ENCODE measurements at regions not wholly inside any gene's neighbourhood (a gene's known extent, or its start where the extent isn't known, plus 50 kb on each side); places are given as distances from the start of the nearest gene placed in this dataset.

DNA sequence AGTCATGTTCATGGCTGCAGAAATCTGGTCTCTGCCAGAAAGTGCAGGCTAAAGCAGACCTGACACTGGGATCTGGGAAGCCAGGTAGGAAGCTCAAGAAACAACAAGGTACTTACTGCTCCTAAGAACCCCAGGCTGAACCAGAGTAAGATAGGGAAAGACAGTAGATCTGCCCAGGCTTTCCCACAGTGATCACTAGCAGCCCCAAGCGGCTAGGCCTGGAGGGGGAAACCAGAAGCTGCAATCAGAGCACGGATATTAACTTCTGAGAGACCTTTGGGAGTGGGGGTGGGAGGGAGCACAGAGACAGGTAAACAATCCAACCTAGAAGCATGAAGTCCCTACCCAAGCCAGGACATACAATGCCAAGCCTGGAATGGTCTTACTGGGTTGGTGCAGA, 135.2 kb upstream of the C11orf58 start:
- Histone ChIP-seq H3K27me3 (replicated peaks in 1 of 2; ENCODE audit: control insufficient read depth in 2 of 2, extremely low read depth in 1 of 2, insufficient read depth in 2 of 2, low read length in 1 of 2) (peaks cover 20 to 55% of the 10 kb centered on the region in 2 experiments), H3K4me1 (ENCODE audit: control insufficient read depth in 1 of 2, extremely low read depth in 1 of 2, insufficient read depth in 2 of 2, low read length in 2 of 2) (peaks cover 7 to 43% of the 10 kb centered on the region in 2 experiments), H3K27ac (ENCODE audit: low read length) (no peak overlapping the region), H3K9me3 (no peaks in the 10 kb centered on the region), H3K36me3 (ENCODE audit: control insufficient read depth in 2 of 2, extremely low read depth in 1 of 2, insufficient read depth in 1 of 2, low read length in 1 of 2) (no peaks in the 10 kb centered on the region), H3K4me3 (ENCODE audit: control insufficient read depth in 1 of 2, extremely low read depth in 1 of 2, low read length in 1 of 2) (no peak overlapping the region)
- H3K36me3 Mint-ChIP-seq, result peaks cover 4% of the 10 kb centered on the region
- peaks cover 22 to 31% (median 30%) of the 10 kb centered on the region in 3 donors for H3K4me1 Mint-ChIP-seq
- peaks cover 53 to 67% of the 10 kb centered on the region in 2 donors for H3K27me3 Mint-ChIP-seq
- ATAC-seq (replicated peaks in 1 of 4) (no peak), DNase-seq (no peak)
- H3K4me3 Mint-ChIP-seq, result peak overlapping the region in 1 of 3 donors; percentile 20
- POLR2A ChIA-PET, result interaction anchor here in 1 of 2 donors (0.6 kb wide), 1 partner anchor 1550 kb away, joined by 3 read pairs; no protein-coding TSS in a partner anchor
- H3K27ac Mint-ChIP-seq, result no peak overlapping the region
- CTCF ChIA-PET, result no interaction called here
- no CpG with 5 or more reads among the region's 2 CpGs for WGBS (ENCODE audit: insufficient coverage)
- H3K9me3 Mint-ChIP-seq, result peaks cover 0 to 5% (median 0%) of the 10 kb centered on the region in 3 donors

- Histone ChIP-seq H3K36me3 (ENCODE audit: control insufficient read depth in 2 of 2, extremely low read depth in 1 of 2, insufficient read depth in 1 of 2, low read length in 1 of 2) (no peaks in the 10 kb centered on the region), H3K27ac (ENCODE audit: low read length) (no peak overlapping the region), H3K4me1 (ENCODE audit: control insufficient read depth in 1 of 2, extremely low read depth in 1 of 2, insufficient read depth in 2 of 2, low read length in 2 of 2) (peaks cover 0 to 1% of the 10 kb centered on the region in 2 experiments), H3K9me3 (no peaks in the 10 kb centered on the region), H3K4me3 (ENCODE audit: control insufficient read depth in 1 of 2, extremely low read depth in 1 of 2, low read length in 1 of 2) (no peak overlapping the region), H3K27me3 (replicated peaks in 1 of 2; ENCODE audit: control insufficient read depth in 2 of 2, extremely low read depth in 1 of 2, insufficient read depth in 2 of 2, low read length in 1 of 2) (peaks cover 10 to 15% of the 10 kb centered on the region in 2 experiments)
- no peak overlapping the region for H3K27ac Mint-ChIP-seq
- whole genome bisulfite sequencing (ENCODE audit: insufficient coverage), result 100% methylated on average over 1 of the region's 7 CpGs
- no peak overlapping the region for H3K4me3 Mint-ChIP-seq
- ATAC-seq (replicated peaks in 1 of 4) (no peak), DNase-seq (no peak)
- ChIA-PET CTCF (no interaction called here), POLR2A (interaction anchor here in 1 of 2 donors (0.8 kb wide), 1 partner anchor 977 kb away, joined by 3 read pairs; no protein-coding TSS in a partner anchor)
- H3K27me3 Mint-ChIP-seq, result peaks cover 40 to 44% of the 10 kb centered on the region in 2 donors
- no peaks in the 10 kb centered on the region for H3K36me3 Mint-ChIP-seq
- peaks cover 0 to 5% (median 3%) of the 10 kb centered on the region in 3 donors for H3K4me1 Mint-ChIP-seq
- H3K9me3 Mint-ChIP-seq, result no peaks in the 10 kb centered on the region
Observed at GRCh38 chr11:16598906-16599305, 139.5 kb upstream of the C11orf58 start.

DNA sequence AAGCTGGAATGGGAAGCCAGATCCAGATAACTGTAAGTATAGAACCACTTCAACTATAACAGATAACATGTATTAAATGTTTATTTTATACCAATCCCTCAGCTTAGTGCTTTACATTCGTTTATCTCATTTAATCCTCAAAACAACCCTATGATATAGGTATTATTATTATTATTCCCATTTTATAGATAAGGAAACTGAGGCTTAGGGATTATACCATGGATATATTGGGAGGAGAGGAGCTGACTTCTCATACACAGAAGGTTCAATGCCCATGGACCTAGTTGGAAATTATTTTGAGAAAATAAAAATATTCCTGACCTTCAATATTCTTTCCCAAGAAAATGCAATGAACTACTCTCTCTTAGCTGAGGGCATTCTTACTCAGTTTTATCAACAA, 140.4 kb upstream of the C11orf58 start:
- no peak overlapping the region for H3K27ac Mint-ChIP-seq
- H3K27me3 Mint-ChIP-seq, result peaks cover 33 to 35% of the 10 kb centered on the region in 2 donors
- H3K4me3 Mint-ChIP-seq, result no peak overlapping the region
- no peaks in the 10 kb centered on the region for H3K9me3 Mint-ChIP-seq
- no peaks in the 10 kb centered on the region for H3K9me3 ChIP-seq
- POLR2A ChIA-PET, result no interaction called here
- CTCF ChIA-PET, result no interaction called here
- DNase-seq (no peak), ATAC-seq (replicated peaks in 1 of 4) (no peak)
- H3K4me1 ChIP-seq (ENCODE audit: control insufficient read depth in 1 of 2, extremely low read depth in 1 of 2, insufficient read depth in 2 of 2, low read length in 2 of 2), result no peaks in the 10 kb centered on the region
- H3K27ac ChIP-seq (ENCODE audit: low read length), result no peak overlapping the region
- peaks cover 4 to 6% of the 10 kb centered on the region in 2 experiments for H3K27me3 ChIP-seq (replicated peaks in 1 of 2; ENCODE audit: control insufficient read depth in 2 of 2, extremely low read depth in 1 of 2, insufficient read depth in 2 of 2, low read length in 1 of 2)
- WGBS (ENCODE audit: insufficient coverage), result no CpG with 5 or more reads among the region's 1 CpG
- H3K4me3 ChIP-seq (ENCODE audit: control insufficient read depth in 1 of 2, extremely low read depth in 1 of 2, low read length in 1 of 2), result no peak overlapping the region
- H3K36me3 Mint-ChIP-seq, result no peaks in the 10 kb centered on the region
- H3K4me1 Mint-ChIP-seq, result no peaks in the 10 kb centered on the region
- H3K36me3 ChIP-seq (ENCODE audit: control insufficient read depth in 2 of 2, extremely low read depth in 1 of 2, insufficient read depth in 1 of 2, low read length in 1 of 2), result no peaks in the 10 kb centered on the region

DNA sequence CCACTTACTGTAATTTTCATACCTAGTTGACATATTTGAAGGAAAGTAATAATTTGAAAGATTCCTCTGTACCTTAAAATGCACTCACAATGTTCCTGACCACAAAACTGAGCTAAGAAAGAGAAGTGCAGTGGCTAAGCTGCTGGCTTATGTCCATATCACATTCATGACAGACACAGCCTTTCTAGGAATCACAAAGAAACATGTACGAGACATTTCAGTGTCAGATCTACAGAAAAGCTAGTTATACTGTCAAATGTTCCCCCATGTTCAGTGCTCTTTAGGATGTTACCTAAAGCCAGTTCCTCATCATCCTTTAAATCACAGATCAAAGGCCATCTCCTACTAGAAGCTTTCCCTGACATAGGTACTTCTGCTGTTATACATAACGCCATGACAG, 142.2 kb upstream of the C11orf58 start:
- no peak overlapping the region for H3K4me3 ChIP-seq (ENCODE audit: control insufficient read depth in 1 of 2, extremely low read depth in 1 of 2, low read length in 1 of 2)
- Mint-ChIP-seq H3K27me3 (peaks cover 22 to 25% of the 10 kb centered on the region in 2 donors), H3K9me3 (no peaks in the 10 kb centered on the region), H3K36me3 (no peaks in the 10 kb centered on the region), H3K4me3 (no peak overlapping the region), H3K4me1 (no peaks in the 10 kb centered on the region), H3K27ac (no peak overlapping the region)
- peaks cover 2 to 3% of the 10 kb centered on the region in 2 experiments for H3K27me3 ChIP-seq (replicated peaks in 1 of 2; ENCODE audit: control insufficient read depth in 2 of 2, extremely low read depth in 1 of 2, insufficient read depth in 2 of 2, low read length in 1 of 2)
- no peaks in the 10 kb centered on the region for H3K9me3 ChIP-seq
- 65% methylated on average over 1 of the region's 2 CpGs for WGBS (ENCODE audit: insufficient coverage)
- H3K36me3 ChIP-seq (ENCODE audit: control insufficient read depth in 2 of 2, extremely low read depth in 1 of 2, insufficient read depth in 1 of 2, low read length in 1 of 2), result no peaks in the 10 kb centered on the region
- CTCF ChIA-PET, result no interaction called here
- ATAC-seq (replicated peaks in 1 of 4) (no peak), DNase-seq (no peak)
- H3K27ac ChIP-seq (ENCODE audit: low read length), result no peak overlapping the region
- no peaks in the 10 kb centered on the region for H3K4me1 ChIP-seq (ENCODE audit: control insufficient read depth in 1 of 2, extremely low read depth in 1 of 2, insufficient read depth in 2 of 2, low read length in 2 of 2)
- POLR2A ChIA-PET, result no interaction called here

GRCh38 chr11:16591157-16591556, 147.3 kb upstream of the C11orf58 start:
- ATAC-seq (replicated peaks in 1 of 4) (no peak), DNase-seq (no peak)
- peaks cover 0 to 2% of the 10 kb centered on the region in 2 experiments for H3K27me3 ChIP-seq (replicated peaks in 1 of 2; ENCODE audit: control insufficient read depth in 2 of 2, extremely low read depth in 1 of 2, insufficient read depth in 2 of 2, low read length in 1 of 2)
- Mint-ChIP-seq H3K4me3 (no peak overlapping the region), H3K36me3 (no peaks in the 10 kb centered on the region), H3K9me3 (no peaks in the 10 kb centered on the region), H3K27ac (no peak overlapping the region), H3K27me3 (peaks cover 3 to 8% of the 10 kb centered on the region in 2 donors), H3K4me1 (no peaks in the 10 kb centered on the region)
- no peaks in the 10 kb centered on the region for H3K9me3 ChIP-seq
- no peak overlapping the region for H3K27ac ChIP-seq (ENCODE audit: low read length)
- ChIA-PET CTCF (no interaction called here), POLR2A (no interaction called here)
- no peak overlapping the region for H3K4me3 ChIP-seq (ENCODE audit: control insufficient read depth in 1 of 2, extremely low read depth in 1 of 2, low read length in 1 of 2)
- no peaks in the 10 kb centered on the region for H3K36me3 ChIP-seq (ENCODE audit: control insufficient read depth in 2 of 2, extremely low read depth in 1 of 2, insufficient read depth in 1 of 2, low read length in 1 of 2)
- H3K4me1 ChIP-seq (ENCODE audit: control insufficient read depth in 1 of 2, extremely low read depth in 1 of 2, insufficient read depth in 2 of 2, low read length in 2 of 2), result no peaks in the 10 kb centered on the region

GRCh38 chr11:16587670-16588069, 150.8 kb upstream of the C11orf58 start:
- DNase-seq, result no peak
- no peaks in the 10 kb centered on the region for H3K36me3 ChIP-seq (ENCODE audit: control insufficient read depth in 2 of 2, extremely low read depth in 1 of 2, insufficient read depth in 1 of 2, low read length in 1 of 2)
- CTCF ChIA-PET, result no interaction called here
- H3K4me1 ChIP-seq (ENCODE audit: control insufficient read depth in 1 of 2, extremely low read depth in 1 of 2, insufficient read depth in 2 of 2, low read length in 2 of 2), result no peaks in the 10 kb centered on the region
- H3K36me3 Mint-ChIP-seq, result no peaks in the 10 kb centered on the region
- H3K4me3 ChIP-seq (ENCODE audit: control insufficient read depth in 1 of 2, extremely low read depth in 1 of 2, low read length in 1 of 2), result no peak overlapping the region
- H3K27me3 ChIP-seq (replicated peaks in 1 of 2; ENCODE audit: control insufficient read depth in 2 of 2, extremely low read depth in 1 of 2, insufficient read depth in 2 of 2, low read length in 1 of 2), result no peaks in the 10 kb centered on the region
- H3K27ac ChIP-seq (ENCODE audit: low read length), result no peak overlapping the region
- H3K27me3 Mint-ChIP-seq, result peaks cover 0 to 20% of the 10 kb centered on the region in 2 donors
- H3K4me1 Mint-ChIP-seq, result no peaks in the 10 kb centered on the region
- POLR2A ChIA-PET, result no interaction called here
- H3K9me3 Mint-ChIP-seq, result no peaks in the 10 kb centered on the region
- ATAC-seq (replicated peaks in 1 of 4), result no peak
- no peaks in the 10 kb centered on the region for H3K9me3 ChIP-seq
- WGBS (ENCODE audit: insufficient coverage), result 64% methylated on average over 1 of the region's 1 CpG
- no peak overlapping the region for H3K27ac Mint-ChIP-seq
- no peak overlapping the region for H3K4me3 Mint-ChIP-seq

DNA sequence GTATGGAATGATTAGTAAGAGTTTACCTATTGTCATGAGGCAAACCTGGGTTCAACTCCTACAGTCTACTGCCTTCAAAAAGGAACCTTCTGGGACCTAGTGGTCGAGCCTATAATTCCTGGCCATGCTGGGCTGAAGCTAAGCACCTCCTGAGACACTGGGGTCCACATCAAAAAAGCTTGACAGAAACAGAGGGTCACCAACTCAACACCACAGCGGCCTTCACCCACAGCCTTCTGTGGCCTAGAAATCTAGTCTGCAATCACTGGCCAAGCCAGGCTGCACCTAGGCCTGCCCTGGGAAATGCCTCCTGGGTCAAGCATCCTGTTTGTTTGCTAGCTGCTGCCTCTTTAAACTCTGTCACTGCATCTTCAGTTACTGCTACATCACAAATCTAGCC, 153.9 kb upstream of the C11orf58 start:
- POLR2A ChIA-PET, result no interaction called here
- Histone ChIP-seq H3K4me1 (ENCODE audit: control insufficient read depth in 1 of 2, extremely low read depth in 1 of 2, insufficient read depth in 2 of 2, low read length in 2 of 2) (no peaks in the 10 kb centered on the region), H3K4me3 (ENCODE audit: control insufficient read depth in 1 of 2, extremely low read depth in 1 of 2, low read length in 1 of 2) (no peak overlapping the region), H3K36me3 (ENCODE audit: control insufficient read depth in 2 of 2, extremely low read depth in 1 of 2, insufficient read depth in 1 of 2, low read length in 1 of 2) (no peaks in the 10 kb centered on the region), H3K9me3 (no peaks in the 10 kb centered on the region), H3K27ac (ENCODE audit: low read length) (no peak overlapping the region), H3K27me3 (replicated peaks in 1 of 2; ENCODE audit: control insufficient read depth in 2 of 2, extremely low read depth in 1 of 2, insufficient read depth in 2 of 2, low read length in 1 of 2) (no peaks in the 10 kb centered on the region)
- no peak overlapping the region for H3K27ac Mint-ChIP-seq
- no peaks in the 10 kb centered on the region for H3K9me3 Mint-ChIP-seq
- WGBS (ENCODE audit: insufficient coverage), result 52% methylated on average over 2 of the region's 2 CpGs
- no peak for ATAC-seq (replicated peaks in 1 of 4)
- peaks cover 3 to 22% of the 10 kb centered on the region in 2 donors for H3K27me3 Mint-ChIP-seq
- H3K4me3 Mint-ChIP-seq, result no peak overlapping the region
- H3K36me3 Mint-ChIP-seq, result no peaks in the 10 kb centered on the region
- DNase-seq, result no peak
- CTCF ChIA-PET, result no interaction called here
- H3K4me1 Mint-ChIP-seq, result no peaks in the 10 kb centered on the region
